Colonic mucosa (tissue), 4 donors: ENCODE measurements at regions not wholly inside any gene's neighbourhood (a gene's known extent, or its start where the extent isn't known, plus 50 kb on each side); places are given as distances from the start of the nearest gene placed in this dataset.

Source experiments
- DNase-seq: peaks from one replicate; pipeline ENCODE4 v3.0.0-alpha.2; 2020
- H3K27ac ChIP-seq: fragments of 200-600 bp; one replicate; pipeline ENCODE4 v1.8.0; 2021
- H3K27me3 ChIP-seq: fragments of 200-600 bp; one replicate; pipeline ENCODE4 v1.8.0; 2021
- H3K36me3 ChIP-seq: fragments of 200-600 bp; one replicate; pipeline ENCODE4 v1.8.0; 2021
- H3K4me1 ChIP-seq: fragments of 200-600 bp; one replicate; pipeline ENCODE4 v1.8.0; 2021; ENCODE audit warnings: mild to moderate bottlenecking
- H3K4me3 ChIP-seq: fragments of 200-600 bp; one replicate; pipeline ENCODE4 v1.8.0; 2021
- H3K9ac ChIP-seq, 2 donors: one replicate each; pipeline ENCODE4 v1.7.0; 2013; ENCODE audit warnings: control low read depth in 2 of 2, low read depth in 2 of 2, low read length in 2 of 2
- H3K9me3 ChIP-seq: fragments of 200-600 bp; one replicate; pipeline ENCODE4 v1.8.0; 2021
- intact Hi-C: fragments of 100-400 bp; cut with DNase I; formaldehyde crosslinking; loops from one replicate; pipeline ENCODE4 v1.14.1; 2022
- TF ChIP-seq, protein P1 (sequence below): fragments of 200-600 bp; IDR thresholded peaks from one replicate; pipeline ENCODE4 v1.8.0; 2022; ENCODE audit warnings: antibody characterized with exemption, mild to moderate bottlenecking
- donor health status: healthy.
- donor health status: DM: no; HTN: no; CAD: no.
- donor health status: DM: no; HTN: no; CAD: no.

DNA sequence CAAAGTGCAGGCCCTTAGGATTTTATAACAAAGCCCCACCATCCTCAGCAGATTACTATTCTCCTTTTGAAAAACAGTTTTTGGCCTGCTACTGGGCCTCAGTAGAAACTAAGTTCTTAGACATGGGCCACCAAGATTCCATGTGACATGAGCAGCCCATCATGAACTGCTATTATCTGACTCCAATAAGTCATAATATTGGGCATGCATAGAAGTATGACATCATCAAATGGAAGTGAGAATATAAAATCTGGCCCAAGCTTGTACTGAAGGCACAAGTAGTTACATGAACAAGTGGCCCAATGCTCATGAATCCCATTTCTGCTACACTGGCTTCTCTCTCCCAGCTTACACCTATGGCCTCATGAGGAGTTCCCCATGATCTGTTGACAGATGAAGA, 404.8 kb downstream of the EPHA5 start:
- Histone ChIP-seq H3K9me3 (no peaks in the 10 kb centered on the region), H3K4me1 (no peaks in the 10 kb centered on the region), H3K27ac (no peak overlapping the region), H3K9ac (no peak overlapping the region), H3K36me3 (no peaks in the 10 kb centered on the region), H3K4me3 (no peak overlapping the region), H3K27me3 (no peaks in the 10 kb centered on the region)
- intact Hi-C loops = no loop called here
- TF ChIP-seq, protein P1, sequence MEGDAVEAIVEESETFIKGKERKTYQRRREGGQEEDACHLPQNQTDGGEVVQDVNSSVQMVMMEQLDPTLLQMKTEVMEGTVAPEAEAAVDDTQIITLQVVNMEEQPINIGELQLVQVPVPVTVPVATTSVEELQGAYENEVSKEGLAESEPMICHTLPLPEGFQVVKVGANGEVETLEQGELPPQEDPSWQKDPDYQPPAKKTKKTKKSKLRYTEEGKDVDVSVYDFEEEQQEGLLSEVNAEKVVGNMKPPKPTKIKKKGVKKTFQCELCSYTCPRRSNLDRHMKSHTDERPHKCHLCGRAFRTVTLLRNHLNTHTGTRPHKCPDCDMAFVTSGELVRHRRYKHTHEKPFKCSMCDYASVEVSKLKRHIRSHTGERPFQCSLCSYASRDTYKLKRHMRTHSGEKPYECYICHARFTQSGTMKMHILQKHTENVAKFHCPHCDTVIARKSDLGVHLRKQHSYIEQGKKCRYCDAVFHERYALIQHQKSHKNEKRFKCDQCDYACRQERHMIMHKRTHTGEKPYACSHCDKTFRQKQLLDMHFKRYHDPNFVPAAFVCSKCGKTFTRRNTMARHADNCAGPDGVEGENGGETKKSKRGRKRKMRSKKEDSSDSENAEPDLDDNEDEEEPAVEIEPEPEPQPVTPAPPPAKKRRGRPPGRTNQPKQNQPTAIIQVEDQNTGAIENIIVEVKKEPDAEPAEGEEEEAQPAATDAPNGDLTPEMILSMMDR = no peak
- DNase-seq = no peak

- H3K9me3 ChIP-seq = no peaks in the 10 kb centered on the region
- no peaks in the 10 kb centered on the region for H3K27me3 ChIP-seq
- no peaks in the 10 kb centered on the region for H3K4me1 ChIP-seq
- TF ChIP-seq, protein P1 = no peak
- intact Hi-C loops = no loop called here
- H3K36me3 ChIP-seq = no peaks in the 10 kb centered on the region
- no peak for DNase-seq
- H3K9ac ChIP-seq = no peak overlapping the region
- no peak overlapping the region for H3K27ac ChIP-seq
- no peak overlapping the region for H3K4me3 ChIP-seq
Measured at GRCh38 chr4:65259296-65259695, 411.0 kb downstream of the EPHA5 start.

- no peak for DNase-seq
- Histone ChIP-seq H3K27me3 (no peaks in the 10 kb centered on the region), H3K4me1 (no peaks in the 10 kb centered on the region), H3K27ac (no peak overlapping the region), H3K36me3 (no peaks in the 10 kb centered on the region), H3K4me3 (no peak overlapping the region), H3K9me3 (no peaks in the 10 kb centered on the region), H3K9ac (no peak overlapping the region)
- intact Hi-C loops = no loop called here
- TF ChIP-seq, protein P1 = no peak
Measured at GRCh38 chr4:65250916-65251315, 419.4 kb downstream of the EPHA5 start.

DNA sequence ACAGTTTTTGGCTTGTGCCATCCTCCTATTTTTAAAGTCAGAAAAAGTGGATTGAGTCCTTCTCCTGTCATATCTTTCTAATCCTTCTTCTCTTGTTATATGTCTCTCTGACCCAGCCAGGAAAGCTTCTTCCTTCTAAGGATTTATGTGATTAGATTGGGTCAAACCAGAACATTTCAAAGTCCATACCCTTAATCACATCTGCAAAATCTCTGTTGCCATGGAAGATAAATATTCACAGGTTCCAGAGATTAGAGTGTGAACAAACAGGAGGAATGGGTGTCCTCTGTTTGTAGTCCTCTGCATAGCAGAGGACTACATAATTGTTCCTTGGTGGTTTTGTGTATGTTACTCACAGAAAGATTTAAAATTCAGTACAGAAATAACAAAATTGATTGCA, 421.2 kb downstream of the EPHA5 start:
- H3K27me3 ChIP-seq = no peaks in the 10 kb centered on the region
- H3K36me3 ChIP-seq = no peaks in the 10 kb centered on the region
- no peak overlapping the region for H3K27ac ChIP-seq
- H3K4me3 ChIP-seq = no peak overlapping the region
- no peaks in the 10 kb centered on the region for H3K9me3 ChIP-seq
- no peak for DNase-seq
- intact Hi-C loops = no loop called here
- no peaks in the 10 kb centered on the region for H3K4me1 ChIP-seq
- TF ChIP-seq, protein P1 = no peak
- H3K9ac ChIP-seq = no peak overlapping the region

- intact Hi-C loops = no loop called here
- Histone ChIP-seq H3K27me3 (no peaks in the 10 kb centered on the region), H3K9me3 (no peaks in the 10 kb centered on the region), H3K9ac (no peak overlapping the region), H3K4me3 (no peak overlapping the region), H3K36me3 (no peaks in the 10 kb centered on the region), H3K4me1 (no peaks in the 10 kb centered on the region), H3K27ac (no peak overlapping the region)
- TF ChIP-seq, protein P1 = no peak
- DNase-seq = no peak
Measured at GRCh38 chr4:65242156-65242846, 428.0 kb downstream of the EPHA5 start.
